Astrocyte of the cerebellum (primary cell): ENCODE measurements at regions not wholly inside any gene's neighbourhood (a gene's known extent, or its start where the extent isn't known, plus 50 kb on each side); places are given as distances from the start of the nearest gene placed in this dataset.
"Not testable (repeated sequence)": the region's sequence is repeated elsewhere in the genome, so short reads cannot be mapped to it uniquely, and the experiment has no call there.

ENCODE experiments used
- DNase-seq: peaks from one replicate; pipeline ENCODE4 v3.0.0-alpha.2; 2011; ENCODE audit warnings: low read depth
- H3K4me3 ChIP-seq: 2 replicates; pipeline ENCODE4 v1.5.1; 2011; ENCODE audit warnings: mild to moderate bottlenecking, low read depth, low read length, moderate library complexity
- in situ Hi-C: cut with HindIII; loops from 2 replicates; pipeline ENCODE4 v1.10.0; 2017; ENCODE audit warnings: low sequenced_read_pairs
- TF ChIP-seq, protein P1 (sequence below): IDR thresholded peaks from 2 replicates; pipeline ENCODE4 v1.5.1; 2012; ENCODE audit warnings: low read length, low read depth, moderate library complexity, mild to moderate bottlenecking; ENCODE audit errors: missing control alignments

GRCh38 chrX:79026742-79027141 is 81.6 kb downstream of the P2RY10 start:
- in situ Hi-C loops, DNase-seq, H3K4me3 ChIP-seq: not testable (repeated sequence)

- in situ Hi-C loops: no loop called here
- TF ChIP-seq, protein P1, sequence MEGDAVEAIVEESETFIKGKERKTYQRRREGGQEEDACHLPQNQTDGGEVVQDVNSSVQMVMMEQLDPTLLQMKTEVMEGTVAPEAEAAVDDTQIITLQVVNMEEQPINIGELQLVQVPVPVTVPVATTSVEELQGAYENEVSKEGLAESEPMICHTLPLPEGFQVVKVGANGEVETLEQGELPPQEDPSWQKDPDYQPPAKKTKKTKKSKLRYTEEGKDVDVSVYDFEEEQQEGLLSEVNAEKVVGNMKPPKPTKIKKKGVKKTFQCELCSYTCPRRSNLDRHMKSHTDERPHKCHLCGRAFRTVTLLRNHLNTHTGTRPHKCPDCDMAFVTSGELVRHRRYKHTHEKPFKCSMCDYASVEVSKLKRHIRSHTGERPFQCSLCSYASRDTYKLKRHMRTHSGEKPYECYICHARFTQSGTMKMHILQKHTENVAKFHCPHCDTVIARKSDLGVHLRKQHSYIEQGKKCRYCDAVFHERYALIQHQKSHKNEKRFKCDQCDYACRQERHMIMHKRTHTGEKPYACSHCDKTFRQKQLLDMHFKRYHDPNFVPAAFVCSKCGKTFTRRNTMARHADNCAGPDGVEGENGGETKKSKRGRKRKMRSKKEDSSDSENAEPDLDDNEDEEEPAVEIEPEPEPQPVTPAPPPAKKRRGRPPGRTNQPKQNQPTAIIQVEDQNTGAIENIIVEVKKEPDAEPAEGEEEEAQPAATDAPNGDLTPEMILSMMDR: no peak
- no peak overlapping the region for H3K4me3 ChIP-seq
- no peak for DNase-seq
These were observed 90.2 kb downstream of the P2RY10 start for GRCh38 chrX:79035421-79035820.

GRCh38 chrX:79036157-79036880 is 91.1 kb downstream of the P2RY10 start:
- TF ChIP-seq, protein P1: no peak
- no peak overlapping the region for H3K4me3 ChIP-seq
- DNase-seq: no peak
- in situ Hi-C loops: no loop called here

- TF ChIP-seq, protein P1: no peak
- DNase-seq: no peak
- H3K4me3 ChIP-seq: no peak overlapping the region
- in situ Hi-C loops: no loop called here
These were observed 78.8 kb upstream of the GPR174 start for GRCh38 chrX:79065696-79066095.

DNA sequence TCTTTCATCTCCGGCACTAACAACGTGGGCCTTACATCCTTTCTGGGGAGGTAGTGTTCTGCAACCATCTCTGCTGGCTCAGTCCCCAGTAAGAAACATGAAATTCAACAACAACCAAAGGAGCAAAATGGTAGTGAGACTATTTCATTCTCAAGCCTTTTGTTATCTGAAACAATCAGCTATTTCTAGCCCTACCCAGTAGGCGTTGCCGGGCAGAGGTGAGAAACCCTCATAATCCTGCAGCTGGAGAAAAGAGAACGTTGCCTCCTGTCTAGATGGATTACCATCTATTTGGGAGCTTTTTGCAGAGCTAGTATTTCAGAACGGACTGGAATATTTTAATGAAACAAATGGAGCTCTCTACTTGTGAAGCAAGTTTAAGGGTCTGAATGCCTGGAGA is 66.4 kb upstream of the GPR174 start:
- H3K4me3 ChIP-seq: no peak overlapping the region
- TF ChIP-seq, protein P1: no peak
- no peak for DNase-seq
- in situ Hi-C loops: no loop called here

DNA sequence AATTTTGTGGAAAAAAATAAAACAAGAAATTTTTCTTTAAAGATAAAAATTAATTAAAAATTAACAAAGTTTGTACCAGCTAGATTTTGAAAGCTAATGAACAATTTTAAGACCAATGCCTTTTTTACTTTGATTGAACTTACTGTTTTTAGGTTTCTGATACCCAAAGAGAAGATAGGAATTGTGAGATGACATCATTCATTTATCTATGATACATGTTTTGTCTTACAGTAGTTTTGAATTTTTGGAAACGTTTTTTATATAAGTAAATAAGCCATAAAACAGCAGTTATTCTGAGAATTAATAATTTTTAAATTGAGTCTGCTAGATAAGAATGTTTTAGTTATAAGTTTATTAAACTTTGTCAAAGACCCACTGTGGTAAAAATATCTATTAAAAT is 65.0 kb upstream of the GPR174 start:
- TF ChIP-seq, protein P1: no peak
- no peak for DNase-seq
- H3K4me3 ChIP-seq: no peak overlapping the region
- in situ Hi-C loops: no loop called here

- TF ChIP-seq, protein P1: no peak
- in situ Hi-C loops: no loop called here
- no peak for DNase-seq
- H3K4me3 ChIP-seq: no peak overlapping the region
These were observed 64.3 kb upstream of the GPR174 start for GRCh38 chrX:79080141-79080540.
